ENCODE measurements at regions not wholly inside any gene's neighbourhood (a gene's known extent, or its start where the extent isn't known, plus 50 kb on each side); places are given as distances from the start of the nearest gene placed in this dataset.

DNA sequence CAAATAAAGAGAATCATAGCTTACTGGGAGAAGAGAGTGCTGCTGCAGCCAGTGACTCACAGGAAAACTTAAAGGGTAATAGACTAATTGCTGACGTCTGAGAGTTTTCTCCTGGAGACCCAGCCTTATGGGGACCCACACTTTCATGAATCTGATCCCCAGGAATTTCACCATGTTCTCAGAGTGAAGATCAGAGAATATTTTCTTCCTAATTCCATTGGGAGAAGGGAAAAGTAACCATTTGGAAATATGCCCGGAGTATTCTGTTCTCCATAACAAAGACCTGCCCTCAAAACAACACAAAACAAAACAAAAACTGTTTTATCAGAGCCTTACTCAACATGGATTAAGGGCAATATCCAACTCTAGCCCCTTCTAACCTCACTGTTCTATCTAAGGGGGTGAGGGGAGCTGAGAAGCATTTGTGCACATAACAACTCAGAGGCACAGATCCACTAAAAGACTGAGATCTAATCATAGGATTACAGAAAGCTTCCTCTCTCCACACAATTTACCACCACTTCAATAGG, 168.2 kb upstream of the SSTR4 start:
- Histone ChIP-seq H3K4me3 (ENCODE audit: low read depth in 2 of 2, low read length in 1 of 2) (no peak overlapping the region), H3K27me3 (ENCODE audit: insufficient read depth) (no peaks in the 10 kb centered on the region), H3K27ac (ENCODE audit: low read depth in 2 of 2, low read length in 1 of 2) (no peak overlapping the region), H3K36me3 (replicated peaks in 1 of 2; ENCODE audit: control insufficient read depth in 1 of 2, insufficient read depth in 2 of 2, low read length in 1 of 2) (no peaks in the 10 kb centered on the region), H3K9me3 (no peaks in the 10 kb centered on the region), H3K9me2 (no peaks in the 10 kb centered on the region), H3K4me2 (no peak overlapping the region), H3K79me2 (ENCODE audit: insufficient read depth) (no peaks in the 10 kb centered on the region), H3K9ac (no peak overlapping the region), H3K4me1 (ENCODE audit: control insufficient read depth in 1 of 2, insufficient read depth in 2 of 2, low read depth in 1 of 2, low read length in 1 of 2) (no peaks in the 10 kb centered on the region), H2AFZ (ENCODE audit: low read depth) (no peak overlapping the region), H3F3A (replicated peaks; ENCODE audit: insufficient read depth) (no peaks in the 10 kb centered on the region), H4K20me1 (ENCODE audit: insufficient read depth) (no peaks in the 10 kb centered on the region)
- no peak for TF ChIP-seq YY1 (IDR thresholded peaks at IDR 0.05; ENCODE audit: low read depth)
- no peak for TF ChIP-seq FOXM1 (IDR thresholded peaks at IDR 0.05; ENCODE audit: low read depth)
- no peak for TF ChIP-seq MEF2A (IDR thresholded peaks at IDR 0.05; ENCODE audit: borderline replicate concordance, low read depth)
- TF ChIP-seq, protein P1, sequence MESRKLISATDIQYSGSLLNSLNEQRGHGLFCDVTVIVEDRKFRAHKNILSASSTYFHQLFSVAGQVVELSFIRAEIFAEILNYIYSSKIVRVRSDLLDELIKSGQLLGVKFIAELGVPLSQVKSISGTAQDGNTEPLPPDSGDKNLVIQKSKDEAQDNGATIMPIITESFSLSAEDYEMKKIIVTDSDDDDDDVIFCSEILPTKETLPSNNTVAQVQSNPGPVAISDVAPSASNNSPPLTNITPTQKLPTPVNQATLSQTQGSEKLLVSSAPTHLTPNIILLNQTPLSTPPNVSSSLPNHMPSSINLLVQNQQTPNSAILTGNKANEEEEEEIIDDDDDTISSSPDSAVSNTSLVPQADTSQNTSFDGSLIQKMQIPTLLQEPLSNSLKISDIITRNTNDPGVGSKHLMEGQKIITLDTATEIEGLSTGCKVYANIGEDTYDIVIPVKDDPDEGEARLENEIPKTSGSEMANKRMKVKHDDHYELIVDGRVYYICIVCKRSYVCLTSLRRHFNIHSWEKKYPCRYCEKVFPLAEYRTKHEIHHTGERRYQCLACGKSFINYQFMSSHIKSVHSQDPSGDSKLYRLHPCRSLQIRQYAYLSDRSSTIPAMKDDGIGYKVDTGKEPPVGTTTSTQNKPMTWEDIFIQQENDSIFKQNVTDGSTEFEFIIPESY (IDR thresholded peaks at IDR 0.05; ENCODE audit: borderline replicate concordance, low read depth) = no peak
- no peak for TF ChIP-seq RCOR1 (IDR thresholded peaks at IDR 0.05; ENCODE audit: low read length)
- no peak for TF ChIP-seq GABPA (IDR thresholded peaks at IDR 0.05; ENCODE audit: low read depth)
- TF ChIP-seq, protein P2, sequence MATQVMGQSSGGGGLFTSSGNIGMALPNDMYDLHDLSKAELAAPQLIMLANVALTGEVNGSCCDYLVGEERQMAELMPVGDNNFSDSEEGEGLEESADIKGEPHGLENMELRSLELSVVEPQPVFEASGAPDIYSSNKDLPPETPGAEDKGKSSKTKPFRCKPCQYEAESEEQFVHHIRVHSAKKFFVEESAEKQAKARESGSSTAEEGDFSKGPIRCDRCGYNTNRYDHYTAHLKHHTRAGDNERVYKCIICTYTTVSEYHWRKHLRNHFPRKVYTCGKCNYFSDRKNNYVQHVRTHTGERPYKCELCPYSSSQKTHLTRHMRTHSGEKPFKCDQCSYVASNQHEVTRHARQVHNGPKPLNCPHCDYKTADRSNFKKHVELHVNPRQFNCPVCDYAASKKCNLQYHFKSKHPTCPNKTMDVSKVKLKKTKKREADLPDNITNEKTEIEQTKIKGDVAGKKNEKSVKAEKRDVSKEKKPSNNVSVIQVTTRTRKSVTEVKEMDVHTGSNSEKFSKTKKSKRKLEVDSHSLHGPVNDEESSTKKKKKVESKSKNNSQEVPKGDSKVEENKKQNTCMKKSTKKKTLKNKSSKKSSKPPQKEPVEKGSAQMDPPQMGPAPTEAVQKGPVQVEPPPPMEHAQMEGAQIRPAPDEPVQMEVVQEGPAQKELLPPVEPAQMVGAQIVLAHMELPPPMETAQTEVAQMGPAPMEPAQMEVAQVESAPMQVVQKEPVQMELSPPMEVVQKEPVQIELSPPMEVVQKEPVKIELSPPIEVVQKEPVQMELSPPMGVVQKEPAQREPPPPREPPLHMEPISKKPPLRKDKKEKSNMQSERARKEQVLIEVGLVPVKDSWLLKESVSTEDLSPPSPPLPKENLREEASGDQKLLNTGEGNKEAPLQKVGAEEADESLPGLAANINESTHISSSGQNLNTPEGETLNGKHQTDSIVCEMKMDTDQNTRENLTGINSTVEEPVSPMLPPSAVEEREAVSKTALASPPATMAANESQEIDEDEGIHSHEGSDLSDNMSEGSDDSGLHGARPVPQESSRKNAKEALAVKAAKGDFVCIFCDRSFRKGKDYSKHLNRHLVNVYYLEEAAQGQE (IDR thresholded peaks at IDR 0.05; ENCODE audit: low read depth, low read length) = no peak
- TF ChIP-seq, protein P3, sequence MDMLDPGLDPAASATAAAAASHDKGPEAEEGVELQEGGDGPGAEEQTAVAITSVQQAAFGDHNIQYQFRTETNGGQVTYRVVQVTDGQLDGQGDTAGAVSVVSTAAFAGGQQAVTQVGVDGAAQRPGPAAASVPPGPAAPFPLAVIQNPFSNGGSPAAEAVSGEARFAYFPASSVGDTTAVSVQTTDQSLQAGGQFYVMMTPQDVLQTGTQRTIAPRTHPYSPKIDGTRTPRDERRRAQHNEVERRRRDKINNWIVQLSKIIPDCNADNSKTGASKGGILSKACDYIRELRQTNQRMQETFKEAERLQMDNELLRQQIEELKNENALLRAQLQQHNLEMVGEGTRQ (IDR thresholded peaks at IDR 0.05; ENCODE audit: borderline replicate concordance, low read depth, low read length) = no peak
- no peak for TF ChIP-seq NFIC (IDR thresholded peaks at IDR 0.05; ENCODE audit: borderline replicate concordance)
- POLR2A ChIA-PET = no interaction called here
- CTCF ChIA-PET = no interaction called here
- 6% methylated on average over 2 of the region's 2 CpGs for WGBS (ENCODE audit: low lambda C conversion rate)
- DNase-seq = no peak

DNA sequence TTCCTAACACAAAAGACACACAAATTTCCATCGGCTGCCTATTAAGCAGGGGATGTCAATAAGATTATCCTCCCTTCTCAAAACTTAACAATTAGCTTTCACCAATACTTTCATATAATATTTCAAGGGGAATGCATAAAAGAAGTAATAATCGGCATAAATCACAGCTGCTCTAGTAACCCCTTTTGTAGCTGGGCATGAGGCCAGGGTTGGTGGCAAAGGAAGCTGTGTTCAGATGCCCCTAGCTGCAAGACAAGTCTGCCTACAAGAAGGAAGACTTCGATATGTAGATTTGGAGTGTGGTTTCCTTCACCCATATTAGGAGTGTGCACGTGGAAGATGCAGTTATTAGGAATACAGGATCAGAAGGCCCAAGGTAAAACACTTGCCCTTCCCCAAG, 156.9 kb upstream of the SSTR4 start:
- H3K4me3 ChIP-seq (ENCODE audit: low read depth in 2 of 2, low read length in 1 of 2) = no peak overlapping the region
- H3K4me1 ChIP-seq (ENCODE audit: control insufficient read depth in 1 of 2, insufficient read depth in 2 of 2, low read depth in 1 of 2, low read length in 1 of 2) = no peaks in the 10 kb centered on the region
- 12% methylated on average over 4 of the region's 4 CpGs for WGBS (ENCODE audit: low lambda C conversion rate)
- ChIA-PET POLR2A (no interaction called here), CTCF (no interaction called here)
- H3K79me2 ChIP-seq (ENCODE audit: insufficient read depth) = no peaks in the 10 kb centered on the region
- no peaks in the 10 kb centered on the region for H3K9me2 ChIP-seq
- H3K27me3 ChIP-seq (ENCODE audit: insufficient read depth) = no peaks in the 10 kb centered on the region
- no peaks in the 10 kb centered on the region for H3K36me3 ChIP-seq (replicated peaks in 1 of 2; ENCODE audit: control insufficient read depth in 1 of 2, insufficient read depth in 2 of 2, low read length in 1 of 2)
- H3F3A ChIP-seq (replicated peaks; ENCODE audit: insufficient read depth) = no peaks in the 10 kb centered on the region
- DNase-seq = no peak
- H3K9ac ChIP-seq = no peak overlapping the region
- no peak overlapping the region for H3K27ac ChIP-seq (ENCODE audit: low read depth in 2 of 2, low read length in 1 of 2)
- no peaks in the 10 kb centered on the region for H4K20me1 ChIP-seq (ENCODE audit: insufficient read depth)
- no peaks in the 10 kb centered on the region for H3K9me3 ChIP-seq
- H2AFZ ChIP-seq (ENCODE audit: low read depth) = no peak overlapping the region
- no peak overlapping the region for H3K4me2 ChIP-seq
- no peak for TF ChIP-seq JUND (IDR thresholded peaks at IDR 0.05)
- no peak for TF ChIP-seq MEF2A (IDR thresholded peaks at IDR 0.05; ENCODE audit: borderline replicate concordance, low read depth)
- no peak for TF ChIP-seq GABPA (IDR thresholded peaks at IDR 0.05; ENCODE audit: low read depth)
- TF ChIP-seq TAF1 (IDR thresholded peaks at IDR 0.05; ENCODE audit: borderline replicate concordance, low read depth, low read length) = no peak
- no peak for TF ChIP-seq FOSL2 (IDR thresholded peaks at IDR 0.05; ENCODE audit: borderline replicate concordance, low read depth)
- TF ChIP-seq TCF12 (IDR thresholded peaks at IDR 0.05) = no peak
- TF ChIP-seq RFX5 (IDR thresholded peaks at IDR 0.05; ENCODE audit: low read length) = no peak
- TF ChIP-seq NRF1 (IDR thresholded peaks at IDR 0.05; ENCODE audit: low read depth, low read length) = no peak
- TF ChIP-seq FOXJ3 (CRISPR knock-in tag; IDR thresholded peaks at IDR 0.05) = no peak
- no peak for TF ChIP-seq POLR2AphosphoS5 (IDR thresholded peaks at IDR 0.05; ENCODE audit: low read depth, low read length)
- no peak for TF ChIP-seq YY1 (IDR thresholded peaks at IDR 0.05; ENCODE audit: low read depth)
- no peak for TF ChIP-seq SIN3A (IDR thresholded peaks at IDR 0.05; ENCODE audit: borderline replicate concordance, low read depth, low read length)
- TF ChIP-seq, protein P1 (IDR thresholded peaks at IDR 0.05; ENCODE audit: borderline replicate concordance, low read depth) = no peak

All from SK-N-SH (cell line).